ENCODE measurements at regions not wholly inside any gene's neighbourhood (a gene's known extent, or its start where the extent isn't known, plus 50 kb on each side); places are given as distances from the start of the nearest gene placed in this dataset.

DNA sequence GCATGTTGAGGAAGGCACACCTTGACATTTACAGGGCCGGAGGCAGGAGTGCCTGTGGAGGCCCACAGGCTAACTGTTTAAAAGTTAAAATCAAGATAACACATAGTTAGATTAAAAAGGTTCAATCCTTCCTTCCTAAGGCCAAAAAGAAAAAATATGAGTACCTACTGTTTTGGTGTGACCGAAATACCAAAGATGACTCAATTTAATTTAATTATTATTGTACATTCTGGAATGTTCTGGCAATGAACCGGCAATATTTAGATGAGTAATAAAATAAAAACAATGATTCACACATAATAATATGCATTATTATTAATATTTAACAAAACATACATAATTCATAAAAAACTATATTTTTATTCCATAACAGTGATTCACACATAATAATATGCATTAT lies 136.8 kb upstream of the NTF3 start:
- Histone ChIP-seq H3K27ac (ENCODE audit: low read depth, low read length, poor library complexity, severe bottlenecking) (no peak overlapping the region), H4K20me1 (ENCODE audit: insufficient read depth, low read length) (no peaks in the 10 kb centered on the region), H3K9me3 (ENCODE audit: low read length) (no peaks in the 10 kb centered on the region), H3K4me3 (ENCODE audit: low read depth, low read length, poor library complexity, severe bottlenecking) (no peak overlapping the region), H3K4me1 (ENCODE audit: insufficient read depth, low read length, poor library complexity, severe bottlenecking) (no peaks in the 10 kb centered on the region), H3K79me2 (ENCODE audit: insufficient read depth, low read depth, low read length) (no peaks in the 10 kb centered on the region), H3K4me2 (ENCODE audit: low read length) (no peak overlapping the region), H3K9me2 (ENCODE audit: insufficient read depth, low read length) (no peaks in the 10 kb centered on the region), H3K36me3 (ENCODE audit: insufficient read depth, low read length) (no peaks in the 10 kb centered on the region), H2AFZ (ENCODE audit: low read length) (no peak overlapping the region)
- no TSS peak for BruUV-seq (replicated peaks)
- intact Hi-C loops (cut with micrococcal nuclease; ENCODE audit: unreplicated experiment) = no loop called here
- TF ChIP-seq, protein P1, sequence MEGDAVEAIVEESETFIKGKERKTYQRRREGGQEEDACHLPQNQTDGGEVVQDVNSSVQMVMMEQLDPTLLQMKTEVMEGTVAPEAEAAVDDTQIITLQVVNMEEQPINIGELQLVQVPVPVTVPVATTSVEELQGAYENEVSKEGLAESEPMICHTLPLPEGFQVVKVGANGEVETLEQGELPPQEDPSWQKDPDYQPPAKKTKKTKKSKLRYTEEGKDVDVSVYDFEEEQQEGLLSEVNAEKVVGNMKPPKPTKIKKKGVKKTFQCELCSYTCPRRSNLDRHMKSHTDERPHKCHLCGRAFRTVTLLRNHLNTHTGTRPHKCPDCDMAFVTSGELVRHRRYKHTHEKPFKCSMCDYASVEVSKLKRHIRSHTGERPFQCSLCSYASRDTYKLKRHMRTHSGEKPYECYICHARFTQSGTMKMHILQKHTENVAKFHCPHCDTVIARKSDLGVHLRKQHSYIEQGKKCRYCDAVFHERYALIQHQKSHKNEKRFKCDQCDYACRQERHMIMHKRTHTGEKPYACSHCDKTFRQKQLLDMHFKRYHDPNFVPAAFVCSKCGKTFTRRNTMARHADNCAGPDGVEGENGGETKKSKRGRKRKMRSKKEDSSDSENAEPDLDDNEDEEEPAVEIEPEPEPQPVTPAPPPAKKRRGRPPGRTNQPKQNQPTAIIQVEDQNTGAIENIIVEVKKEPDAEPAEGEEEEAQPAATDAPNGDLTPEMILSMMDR (conservative IDR thresholded peaks at IDR 0.05; ENCODE audit: low read length) = no peak
- TF ChIP-seq EZH2phosphoT487 (IDR thresholded peaks at IDR 0.05; ENCODE audit: borderline replicate concordance, low read depth, low read length) = no peak
- DNase-seq (ENCODE audit: low spot score) = no peak
- CTCF ChIA-PET (ENCODE audit: unreplicated experiment) = no interaction called here
- POLR2A ChIA-PET = no interaction called here

DNA sequence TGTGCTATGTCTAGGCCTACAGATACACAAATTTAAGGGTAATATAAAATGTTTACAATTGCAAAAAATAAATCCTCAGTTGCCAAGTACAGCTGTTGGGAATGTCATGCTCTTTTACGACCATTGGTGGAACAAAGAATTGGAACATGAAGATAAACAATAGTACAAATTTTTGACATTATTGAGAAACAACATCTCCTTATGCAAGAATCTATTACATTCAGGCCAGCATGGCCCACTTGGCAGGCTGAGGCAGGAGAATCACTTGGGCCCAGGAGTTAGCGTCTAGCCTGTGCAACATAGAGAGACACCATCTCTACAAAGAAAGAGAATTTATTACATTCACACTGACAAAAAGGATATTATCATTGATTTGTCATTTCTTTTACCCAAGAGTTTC lies 135.9 kb upstream of the NTF3 start:
- intact Hi-C loops (cut with micrococcal nuclease; ENCODE audit: unreplicated experiment) = no loop called here
- H3K36me3 ChIP-seq (ENCODE audit: insufficient read depth, low read length) = no peaks in the 10 kb centered on the region
- no peaks in the 10 kb centered on the region for H4K20me1 ChIP-seq (ENCODE audit: insufficient read depth, low read length)
- H3K9me2 ChIP-seq (ENCODE audit: insufficient read depth, low read length) = no peaks in the 10 kb centered on the region
- no peak overlapping the region for H3K4me3 ChIP-seq (ENCODE audit: low read depth, low read length, poor library complexity, severe bottlenecking)
- DNase-seq (ENCODE audit: low spot score) = no peak
- no peak for TF ChIP-seq EZH2phosphoT487 (IDR thresholded peaks at IDR 0.05; ENCODE audit: borderline replicate concordance, low read depth, low read length)
- TF ChIP-seq, protein P1 (conservative IDR thresholded peaks at IDR 0.05; ENCODE audit: low read length) = no peak
- no peaks in the 10 kb centered on the region for H3K9me3 ChIP-seq (ENCODE audit: low read length)
- no peaks in the 10 kb centered on the region for H3K79me2 ChIP-seq (ENCODE audit: insufficient read depth, low read depth, low read length)
- no TSS peak for BruUV-seq (replicated peaks)
- ChIA-PET CTCF (ENCODE audit: unreplicated experiment) (no interaction called here), POLR2A (no interaction called here)
- H3K4me1 ChIP-seq (ENCODE audit: insufficient read depth, low read length, poor library complexity, severe bottlenecking) = no peaks in the 10 kb centered on the region
- H3K4me2 ChIP-seq (ENCODE audit: low read length) = no peak overlapping the region
- H2AFZ ChIP-seq (ENCODE audit: low read length) = no peak overlapping the region
- no peak overlapping the region for H3K27ac ChIP-seq (ENCODE audit: low read depth, low read length, poor library complexity, severe bottlenecking)

DNA sequence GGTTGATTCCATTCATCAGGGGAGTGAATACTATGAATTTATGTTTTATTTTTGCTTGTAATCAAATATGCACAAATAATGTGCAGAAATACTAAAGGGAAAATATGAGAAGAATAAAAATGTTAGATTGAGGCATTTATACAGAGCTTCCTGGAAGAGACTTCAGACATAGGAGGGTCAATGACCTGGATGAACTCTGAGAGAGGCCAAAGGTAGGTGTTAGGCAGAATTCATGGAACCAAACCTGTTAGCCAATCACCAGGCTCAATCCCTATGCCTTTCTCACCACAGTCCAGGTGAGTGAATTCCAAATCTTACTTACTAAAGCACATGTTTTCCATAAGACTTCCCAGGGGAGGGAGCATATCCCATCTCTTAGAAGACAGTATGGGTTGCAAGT lies 130.4 kb upstream of the NTF3 start:
- no peak for DNase-seq (ENCODE audit: low spot score)
- Histone ChIP-seq H3K79me2 (ENCODE audit: insufficient read depth, low read depth, low read length) (no peaks in the 10 kb centered on the region), H3K4me3 (ENCODE audit: low read depth, low read length, poor library complexity, severe bottlenecking) (no peak overlapping the region), H3K9me2 (ENCODE audit: insufficient read depth, low read length) (no peaks in the 10 kb centered on the region), H3K36me3 (ENCODE audit: insufficient read depth, low read length) (no peaks in the 10 kb centered on the region), H3K27ac (ENCODE audit: low read depth, low read length, poor library complexity, severe bottlenecking) (no peak overlapping the region), H2AFZ (ENCODE audit: low read length) (no peak overlapping the region), H3K9me3 (ENCODE audit: low read length) (no peaks in the 10 kb centered on the region), H4K20me1 (ENCODE audit: insufficient read depth, low read length) (no peaks in the 10 kb centered on the region), H3K4me2 (ENCODE audit: low read length) (no peak overlapping the region), H3K4me1 (ENCODE audit: insufficient read depth, low read length, poor library complexity, severe bottlenecking) (no peaks in the 10 kb centered on the region)
- intact Hi-C loops (cut with micrococcal nuclease; ENCODE audit: unreplicated experiment) = no loop called here
- POLR2A ChIA-PET = no interaction called here
- BruUV-seq (replicated peaks) = no TSS peak
- TF ChIP-seq EZH2phosphoT487 (IDR thresholded peaks at IDR 0.05; ENCODE audit: borderline replicate concordance, low read depth, low read length) = no peak
- TF ChIP-seq, protein P1 (conservative IDR thresholded peaks at IDR 0.05; ENCODE audit: low read length) = no peak
- CTCF ChIA-PET (ENCODE audit: unreplicated experiment) = no interaction called here

Data from OCI-LY7 (cell line).